OCI-LY7 (cell line): ENCODE measurements at regions not wholly inside any gene's neighbourhood (a gene's known extent, or its start where the extent isn't known, plus 50 kb on each side); places are given as distances from the start of the nearest gene placed in this dataset. TPM values are rescaled to one million over a fixed set of nuclear protein-coding genes. Genes with fewer than 3 reads are reported as not detected.

Source experiments
- BruUV-seq: library from RNA; stranded (reverse); fragments of 400-500 nt; replicated peaks from 2 replicates; lab custom pipeline; 2021; lab: Mats Ljungman, UMichigan
- CTCF ChIA-PET: fragments of 300-600 bp; sonication (Branson Sonifier 250); formaldehyde crosslinking; loops from one replicate; lab custom pipeline; 2022; ENCODE audit warnings: antibody characterized with exemption; ENCODE audit not compliant: unreplicated experiment; lab: Charles Lee
- POLR2A ChIA-PET: fragments of 300-600 bp; sonication (Branson Sonifier 250); formaldehyde crosslinking; loops from one replicate; lab custom pipeline; 2022; ENCODE audit warnings: antibody characterized with exemption; lab: Charles Lee
- DNase-seq: peaks from one replicate; pipeline ENCODE4 v3.0.0-alpha.2; 2015; ENCODE audit warnings: low spot score
- H2AFZ ChIP-seq: fragments of 200-600 bp; sonication (generic), shearing (Covaris generic); 2 replicates; pipeline ENCODE4 v1.6.1; 2014; ENCODE audit warnings: mild to moderate bottlenecking, antibody characterized with exemption, low read length, moderate library complexity
- H3K27ac ChIP-seq: fragments of 200-600 bp; sonication (generic); 2 replicates; pipeline ENCODE4 v1.5.1; 2014; ENCODE audit warnings: mixed run types, low read depth, mild to moderate bottlenecking, moderate library complexity, low read length, inconsistent platforms; ENCODE audit not compliant: poor library complexity, severe bottlenecking
- H3K36me3 ChIP-seq: fragments of 200-600 bp; sonication (generic); 2 replicates; pipeline ENCODE4 v1.6.1; 2014; ENCODE audit warnings: mild to moderate bottlenecking, antibody characterized with exemption, low read length, moderate library complexity, mixed read lengths; ENCODE audit not compliant: insufficient read depth
- H3K4me1 ChIP-seq: fragments of 200-600 bp; sonication (generic); 2 replicates; pipeline ENCODE4 v1.5.1; 2014; ENCODE audit warnings: mild to moderate bottlenecking, low read length; ENCODE audit not compliant: insufficient read depth, poor library complexity, severe bottlenecking
- H3K4me2 ChIP-seq: fragments of 200-600 bp; sonication (generic); 2 replicates; pipeline ENCODE4 v1.6.1; 2014; ENCODE audit warnings: mild to moderate bottlenecking, low read length
- H3K4me3 ChIP-seq: fragments of 200-600 bp; sonication (generic); 2 replicates; pipeline ENCODE4 v1.5.1; 2014; ENCODE audit warnings: mild to moderate bottlenecking, low read depth, low read length; ENCODE audit not compliant: poor library complexity, severe bottlenecking
- H3K79me2 ChIP-seq: fragments of 200-600 bp; sonication (generic); 2 replicates; pipeline ENCODE4 v1.6.1; 2016; ENCODE audit warnings: low read depth, mild to moderate bottlenecking, low read length, moderate library complexity, mixed read lengths; ENCODE audit not compliant: insufficient read depth
- H3K9me2 ChIP-seq: fragments of 200-600 bp; sonication (generic); 2 replicates; pipeline ENCODE4 v1.6.1; 2016; ENCODE audit warnings: mild to moderate bottlenecking, low read length, mixed read lengths; ENCODE audit not compliant: insufficient read depth
- H3K9me3 ChIP-seq: fragments of 200-600 bp; sonication (generic); 2 replicates; pipeline ENCODE4 v1.6.1; 2014; ENCODE audit warnings: mild to moderate bottlenecking, mixed run types, low read length, mixed read lengths
- H4K20me1 ChIP-seq: fragments of 200-600 bp; sonication (generic); 2 replicates; pipeline ENCODE4 v1.6.1; 2014; ENCODE audit warnings: mild to moderate bottlenecking, antibody characterized with exemption, low read length, moderate library complexity, mixed read lengths; ENCODE audit not compliant: insufficient read depth
- EZH2phosphoT487 ChIP-seq: fragments of 200-600 bp; sonication (generic); IDR thresholded peaks from 2 replicates; pipeline ENCODE4 v1.6.1; 2018; ENCODE audit warnings: low read depth, borderline replicate concordance, mild to moderate bottlenecking, mixed run types, antibody characterized with exemption, low read length, moderate library complexity, mixed read lengths
- intact Hi-C: fragments of 100-400 bp; cut with micrococcal nuclease; formaldehyde crosslinking; loops from one replicate; pipeline ENCODE4 v1.10.0; 2022; ENCODE audit not compliant: unreplicated experiment
- small RNA-seq: library from RNA; depleted of rRNA; stranded (forward); fragments of <200 nt; gene quantifications from one replicate; pipeline ENCODE3, GENCODE V24; 2014
- TF ChIP-seq, protein P1 (sequence below): fragments of 200-600 bp; sonication (generic); conservative IDR thresholded peaks from 2 replicates; pipeline ENCODE4 v1.5.1; 2014; ENCODE audit warnings: mild to moderate bottlenecking, antibody characterized with exemption, low read length, moderate library complexity, mixed read lengths

- Histone ChIP-seq H3K79me2 (no peaks in the 10 kb centered on the region), H3K4me3 (no peak overlapping the region), H4K20me1 (no peaks in the 10 kb centered on the region), H2AFZ (no peak overlapping the region), H3K9me3 (no peaks in the 10 kb centered on the region), H3K4me1 (no peaks in the 10 kb centered on the region), H3K27ac (no peak overlapping the region), H3K9me2 (no peaks in the 10 kb centered on the region), H3K4me2 (no peak overlapping the region), H3K36me3 (no peaks in the 10 kb centered on the region)
- intact Hi-C loops: no loop called here
- CTCF ChIA-PET: no interaction called here
- POLR2A ChIA-PET: no interaction called here
- DNase-seq: no peak
- TF ChIP-seq, protein P1, sequence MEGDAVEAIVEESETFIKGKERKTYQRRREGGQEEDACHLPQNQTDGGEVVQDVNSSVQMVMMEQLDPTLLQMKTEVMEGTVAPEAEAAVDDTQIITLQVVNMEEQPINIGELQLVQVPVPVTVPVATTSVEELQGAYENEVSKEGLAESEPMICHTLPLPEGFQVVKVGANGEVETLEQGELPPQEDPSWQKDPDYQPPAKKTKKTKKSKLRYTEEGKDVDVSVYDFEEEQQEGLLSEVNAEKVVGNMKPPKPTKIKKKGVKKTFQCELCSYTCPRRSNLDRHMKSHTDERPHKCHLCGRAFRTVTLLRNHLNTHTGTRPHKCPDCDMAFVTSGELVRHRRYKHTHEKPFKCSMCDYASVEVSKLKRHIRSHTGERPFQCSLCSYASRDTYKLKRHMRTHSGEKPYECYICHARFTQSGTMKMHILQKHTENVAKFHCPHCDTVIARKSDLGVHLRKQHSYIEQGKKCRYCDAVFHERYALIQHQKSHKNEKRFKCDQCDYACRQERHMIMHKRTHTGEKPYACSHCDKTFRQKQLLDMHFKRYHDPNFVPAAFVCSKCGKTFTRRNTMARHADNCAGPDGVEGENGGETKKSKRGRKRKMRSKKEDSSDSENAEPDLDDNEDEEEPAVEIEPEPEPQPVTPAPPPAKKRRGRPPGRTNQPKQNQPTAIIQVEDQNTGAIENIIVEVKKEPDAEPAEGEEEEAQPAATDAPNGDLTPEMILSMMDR: no peak
- no peak for TF ChIP-seq EZH2phosphoT487
- no TSS peak for BruUV-seq
Observed at GRCh38 chr7:65820287-65820950, 52.5 kb upstream of the VKORC1L1 start.

Small RNA genes lying in the stretch of these regions (small RNA-seq; reads per million reads assigned to genes)
- gene AC114501.1 (0.16 reads per million), gene RNU6-912P (not detected), gene SNORA15B-2 (not detected), gene SNORA22 (0.16 reads per million)
